ENCODE measurements at regions not wholly inside any gene's neighbourhood (a gene's known extent, or its start where the extent isn't known, plus 50 kb on each side); places are given as distances from the start of the nearest gene placed in this dataset.

DNA sequence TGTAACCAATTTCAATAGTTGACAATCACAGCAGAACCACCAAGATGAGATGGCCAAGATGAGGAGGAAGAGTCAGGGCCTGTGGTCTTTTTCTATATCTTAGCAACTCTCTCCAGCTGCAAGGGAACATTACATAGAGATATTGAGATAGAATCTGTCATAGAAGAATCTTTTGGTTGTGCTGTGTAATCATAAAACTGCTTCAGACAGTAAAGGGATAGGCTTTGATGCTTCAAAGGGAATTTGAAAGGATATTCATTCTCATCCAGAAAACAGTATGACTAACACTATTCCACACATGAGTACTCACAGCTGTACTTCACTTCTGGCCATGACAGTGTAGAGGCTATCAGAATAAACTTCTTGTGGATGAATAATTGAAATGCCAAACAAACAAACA is 145.9 kb downstream of the YIPF5 start:
- ChIA-PET CTCF (no interaction called here), POLR2A (no interaction called here)
- TF ChIP-seq, protein P1, sequence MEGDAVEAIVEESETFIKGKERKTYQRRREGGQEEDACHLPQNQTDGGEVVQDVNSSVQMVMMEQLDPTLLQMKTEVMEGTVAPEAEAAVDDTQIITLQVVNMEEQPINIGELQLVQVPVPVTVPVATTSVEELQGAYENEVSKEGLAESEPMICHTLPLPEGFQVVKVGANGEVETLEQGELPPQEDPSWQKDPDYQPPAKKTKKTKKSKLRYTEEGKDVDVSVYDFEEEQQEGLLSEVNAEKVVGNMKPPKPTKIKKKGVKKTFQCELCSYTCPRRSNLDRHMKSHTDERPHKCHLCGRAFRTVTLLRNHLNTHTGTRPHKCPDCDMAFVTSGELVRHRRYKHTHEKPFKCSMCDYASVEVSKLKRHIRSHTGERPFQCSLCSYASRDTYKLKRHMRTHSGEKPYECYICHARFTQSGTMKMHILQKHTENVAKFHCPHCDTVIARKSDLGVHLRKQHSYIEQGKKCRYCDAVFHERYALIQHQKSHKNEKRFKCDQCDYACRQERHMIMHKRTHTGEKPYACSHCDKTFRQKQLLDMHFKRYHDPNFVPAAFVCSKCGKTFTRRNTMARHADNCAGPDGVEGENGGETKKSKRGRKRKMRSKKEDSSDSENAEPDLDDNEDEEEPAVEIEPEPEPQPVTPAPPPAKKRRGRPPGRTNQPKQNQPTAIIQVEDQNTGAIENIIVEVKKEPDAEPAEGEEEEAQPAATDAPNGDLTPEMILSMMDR (IDR thresholded peaks at IDR 0.05; ENCODE audit: control extremely low read depth, extremely low read depth, low read depth, missing control alignments): no peak
- no peak for DNase-seq (ENCODE audit: extremely low spot score)

DNA sequence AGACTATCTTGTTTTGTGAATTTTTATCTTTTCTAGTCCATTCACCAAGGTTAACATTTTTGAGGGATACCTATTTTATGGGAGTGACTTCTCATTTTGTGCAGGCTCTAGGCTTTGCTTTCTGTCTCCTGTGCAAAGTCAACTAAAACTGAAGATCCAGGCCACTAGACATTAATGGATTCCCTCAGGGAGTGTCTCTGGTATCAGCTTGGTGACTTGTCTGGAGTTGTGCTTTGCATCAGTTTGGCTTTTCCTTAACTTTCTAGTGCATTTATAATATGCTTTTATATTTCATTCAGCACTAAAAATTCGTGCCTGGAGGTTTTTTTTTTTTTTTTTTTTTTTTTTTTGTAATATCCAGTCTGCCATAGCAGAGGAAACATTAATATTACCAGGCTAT is 144.2 kb downstream of the YIPF5 start:
- TF ChIP-seq, protein P1 (IDR thresholded peaks at IDR 0.05; ENCODE audit: control extremely low read depth, extremely low read depth, low read depth, missing control alignments): no peak
- CTCF ChIA-PET: interaction anchor here (1.3 kb wide), 1 partner anchor 10 kb away, joined by 3 read pairs; no protein-coding TSS in a partner anchor
- POLR2A ChIA-PET: no interaction called here
- no peak for DNase-seq (ENCODE audit: extremely low spot score)

DNA sequence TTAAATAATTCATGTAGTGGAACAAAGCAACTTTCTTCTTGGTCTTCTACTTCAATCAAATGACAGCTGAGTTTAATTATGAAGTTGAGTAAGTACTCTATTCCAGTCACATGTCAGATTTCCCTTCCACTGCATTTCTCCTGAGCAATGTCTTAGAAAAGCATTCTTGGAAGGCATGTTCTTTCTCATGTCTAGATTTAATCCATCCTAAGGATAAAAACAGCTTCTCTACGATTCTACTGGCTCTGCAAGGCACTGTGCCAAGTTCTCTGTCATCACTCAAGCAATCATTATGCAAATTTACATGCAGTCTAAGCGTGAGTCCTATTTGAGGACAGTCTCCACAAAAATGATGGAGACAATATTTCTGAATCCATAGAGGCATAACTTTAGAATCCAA is 142.4 kb downstream of the YIPF5 start:
- CTCF ChIA-PET: no interaction called here
- DNase-seq (ENCODE audit: extremely low spot score): no peak
- TF ChIP-seq, protein P1 (IDR thresholded peaks at IDR 0.05; ENCODE audit: control extremely low read depth, extremely low read depth, low read depth, missing control alignments): no peak
- POLR2A ChIA-PET: no interaction called here

DNA sequence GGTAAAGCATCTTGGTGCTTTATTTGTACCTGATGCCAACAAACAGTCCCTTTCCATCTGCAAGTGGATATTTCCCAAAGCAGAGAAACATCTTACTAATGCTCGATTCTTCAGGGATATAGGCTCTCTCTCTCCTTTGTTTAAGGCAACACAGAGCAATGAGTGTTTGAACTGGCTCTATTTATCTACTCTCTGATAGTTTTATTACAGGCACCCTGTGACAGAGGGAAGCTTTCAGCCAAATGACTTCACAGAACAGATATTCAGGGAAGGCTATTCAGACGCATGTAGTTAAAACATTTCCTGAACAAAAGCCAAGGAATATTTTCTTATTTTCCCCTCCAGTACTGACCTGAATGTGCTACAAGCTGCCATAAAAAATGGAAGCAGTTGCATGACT is 141.8 kb downstream of the YIPF5 start:
- TF ChIP-seq, protein P1 (IDR thresholded peaks at IDR 0.05; ENCODE audit: control extremely low read depth, extremely low read depth, low read depth, missing control alignments): no peak
- DNase-seq (ENCODE audit: extremely low spot score): no peak
- ChIA-PET CTCF (interaction anchor here (1.0 to 1.2 kb wide), 2 partner anchors 10 to 61 kb away, joined by 3 to 7 read pairs; no protein-coding TSS in a partner anchor), POLR2A (no interaction called here)

DNA sequence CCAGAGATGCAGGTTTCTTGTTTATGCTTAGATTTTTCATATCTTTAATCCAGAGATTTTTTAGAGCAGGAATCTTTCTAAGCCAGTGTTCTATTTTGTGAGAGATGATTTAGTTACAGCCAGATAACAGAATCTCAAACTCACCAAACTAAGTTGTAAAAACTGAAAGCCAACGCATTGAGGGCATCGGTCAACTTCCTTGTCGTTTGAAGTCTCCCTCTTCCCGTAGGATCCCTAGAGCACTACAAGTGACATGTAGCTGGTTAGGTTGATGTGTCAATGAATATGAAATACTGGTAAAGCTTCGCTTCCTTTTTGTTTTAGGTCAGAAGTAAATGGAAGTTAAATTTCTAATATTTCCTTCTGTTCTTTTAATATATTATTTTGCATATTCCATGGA is 139.6 kb downstream of the YIPF5 start:
- ChIA-PET POLR2A (no interaction called here), CTCF (no interaction called here)
- DNase-seq (ENCODE audit: extremely low spot score): no peak
- TF ChIP-seq, protein P1 (IDR thresholded peaks at IDR 0.05; ENCODE audit: control extremely low read depth, extremely low read depth, low read depth, missing control alignments): no peak

DNA sequence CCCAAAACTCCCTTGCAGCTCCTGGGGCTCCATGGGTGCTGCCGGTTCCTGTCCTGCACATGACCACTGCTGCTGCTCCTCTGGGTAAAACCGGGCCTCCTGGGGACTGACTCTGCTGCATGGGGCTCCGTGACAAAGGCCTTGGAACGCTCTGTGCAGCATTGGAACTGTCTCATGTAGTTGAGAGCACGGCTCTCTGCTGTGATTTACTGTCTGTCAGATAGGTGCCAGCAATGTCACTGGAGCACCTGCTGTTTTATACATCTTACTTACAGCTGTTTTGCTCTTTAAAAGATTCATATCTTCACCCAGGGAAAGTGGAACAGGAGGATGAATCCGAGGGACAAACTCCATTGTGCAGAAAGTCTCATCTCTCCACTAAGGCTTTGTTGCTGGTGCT is 138.1 kb downstream of the YIPF5 start:
- DNase-seq (ENCODE audit: extremely low spot score): no peak
- POLR2A ChIA-PET: no interaction called here
- TF ChIP-seq, protein P1 (IDR thresholded peaks at IDR 0.05; ENCODE audit: control extremely low read depth, extremely low read depth, low read depth, missing control alignments): no peak
- CTCF ChIA-PET: interaction anchor here (1.1 to 1.4 kb wide), 2 partner anchors 16 to 18 kb away, joined by 3 to 4 read pairs; no protein-coding TSS in a partner anchor

DNA sequence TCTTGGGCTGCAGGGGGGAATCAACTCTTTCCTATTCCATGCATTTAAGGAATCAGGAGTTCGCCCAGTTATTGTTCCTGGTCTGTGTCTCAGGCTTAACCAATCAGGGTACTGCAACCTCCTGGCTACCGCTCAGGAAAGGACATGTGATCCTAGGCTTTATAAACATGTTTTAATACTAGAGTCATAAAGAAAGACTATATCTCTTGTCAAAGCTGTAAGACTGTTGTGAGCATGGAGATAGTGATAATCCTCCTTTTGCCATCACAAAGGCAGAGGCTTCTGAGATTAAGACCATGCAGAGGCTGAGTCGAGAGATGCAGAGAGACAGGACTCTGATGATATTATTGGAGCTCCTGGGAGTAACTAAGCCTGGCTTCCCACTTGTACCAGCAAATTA is 137.0 kb downstream of the YIPF5 start:
- TF ChIP-seq, protein P1 (IDR thresholded peaks at IDR 0.05; ENCODE audit: control extremely low read depth, extremely low read depth, low read depth, missing control alignments): no peak
- CTCF ChIA-PET: no interaction called here
- POLR2A ChIA-PET: no interaction called here
- no peak for DNase-seq (ENCODE audit: extremely low spot score)

All from GM10248 (cell line).